GM12878 (cell line): ENCODE measurements at regions not wholly inside any gene's neighbourhood (a gene's known extent, or its start where the extent isn't known, plus 50 kb on each side); places are given as distances from the start of the nearest gene placed in this dataset.
A peak's percentile ranks its signal among the peaks of the same experiment; 100 is the strongest.
"Not testable (repeated sequence)": the region's sequence is repeated elsewhere in the genome, so short reads cannot be mapped to it uniquely, and the experiment has no call there.

ENCODE experiments used
- ATAC-seq: fragments of 200-7000 bp; cut with Tn5 transposase; 3 replicates; pipeline ENCODE4 v1.9.1; 2020; ENCODE audit warnings: mild to moderate bottlenecking, moderate library complexity
- BruUV-seq: library from RNA; stranded (reverse); fragments of 400-500 nt; replicated peaks from 2 replicates; lab custom pipeline; 2021; lab: Mats Ljungman, UMichigan
- CTCF ChIA-PET: fragments of 300-600 bp; sonication (Branson Sonifier 250); formaldehyde crosslinking; extraction: SDS; loops from one replicate; lab custom pipeline; 2021; ENCODE audit warnings: inconsistent platforms; lab: Yijun Ruan, JAX
- POLR2A ChIA-PET: fragments of 350-600 bp; formaldehyde crosslinking; extraction: SDS; loops from one replicate; lab custom pipeline; 2021; ENCODE audit warnings: inconsistent platforms; lab: Charles Lee
- RAD21 ChIA-PET: fragments of 300-600 bp; sonication (Branson Sonifier 250); formaldehyde crosslinking; loops from one replicate; lab custom pipeline; 2023; ENCODE audit warnings: antibody characterized with exemption; ENCODE audit not compliant: unreplicated experiment; lab: Charles Lee
- SMC1A ChIA-PET: fragments of 300-600 bp; sonication (Branson Sonifier 250); formaldehyde crosslinking; loops from one replicate; lab custom pipeline; 2023; ENCODE audit not compliant: unreplicated experiment, uncharacterized antibody; lab: Charles Lee
- DNase-seq: peaks from one replicate; pipeline ENCODE4 v3.0.0-alpha.2; 2011; ENCODE audit warnings: low read depth, low spot score
- FAIRE-seq: peaks from 3 replicates; lab custom pipeline; 2011; peaks lifted over from hg19 to GRCh38; lab: Jason Lieb, UNC
- H2AFZ ChIP-seq: 2 replicates; pipeline ENCODE4 v1.6.0; 2011; ENCODE audit warnings: low read depth, low read length, control low read depth; ENCODE audit not compliant: control insufficient read depth
- H3K27ac ChIP-seq: 2 replicates; pipeline ENCODE4 v1.5.1; 2011; ENCODE audit warnings: control low read depth; ENCODE audit not compliant: control insufficient read depth, insufficient read depth
- H3K27me3 ChIP-seq, 2 experiments: replicated peaks in 1 of 2; 2 replicates each; pipeline versions ENCODE4 v1.6.0 to v1.6.1; 2011; ENCODE audit warnings: low read length in 1 of 2; ENCODE audit not compliant: control insufficient read depth in 2 of 2, insufficient read depth in 2 of 2
- H3K36me3 ChIP-seq, 2 experiments: 2 replicates each; pipeline ENCODE4 v1.5.1; 2011; ENCODE audit warnings: low read length in 1 of 2; ENCODE audit not compliant: control insufficient read depth in 2 of 2, insufficient read depth in 2 of 2
- H3K4me1 ChIP-seq: 2 replicates; pipeline ENCODE4 v1.6.1; 2011; ENCODE audit warnings: mild to moderate bottlenecking, low read length, moderate library complexity, mixed read lengths; ENCODE audit not compliant: control insufficient read depth, insufficient read depth
- H3K4me2 ChIP-seq: 2 replicates; pipeline ENCODE4 v1.6.0; 2011; ENCODE audit warnings: control low read depth; ENCODE audit not compliant: control insufficient read depth, insufficient read depth
- H3K4me3 ChIP-seq: fragments of 200-600 bp; sonication (generic); 2 replicates; pipeline ENCODE4 v1.5.1; 2016
- H3K79me2 ChIP-seq: 2 replicates; pipeline ENCODE4 v1.6.0; 2011; ENCODE audit warnings: low read length; ENCODE audit not compliant: control insufficient read depth, insufficient read depth
- H3K9ac ChIP-seq: 2 replicates; pipeline ENCODE4 v1.8.0; 2011; ENCODE audit warnings: low read length, control low read depth, mixed read lengths; ENCODE audit not compliant: control insufficient read depth, insufficient read depth
- H3K9me3 ChIP-seq: replicated peaks from 3 replicates; pipeline ENCODE4 v1.5.1; 2011; ENCODE audit warnings: mild to moderate bottlenecking, low read length; ENCODE audit not compliant: control insufficient read depth, insufficient read depth
- H4K20me1 ChIP-seq: 2 replicates; pipeline ENCODE4 v1.6.0; 2011; ENCODE audit not compliant: control insufficient read depth, insufficient read depth
- WGBS: methylation state at CpG from one replicate; pipeline ENCODE4 v1.1.6; 2016; ENCODE audit warnings: low lambda C conversion rate; ENCODE audit not compliant: insufficient replicate concordance, insufficient coverage; ENCODE audit errors: missing lambda C conversion rate; 5-methylcytosine and 5-hydroxymethylcytosine counted together
- in situ Hi-C: fragments of 300-500 bp; cut with MboI; formaldehyde crosslinking; loops from 9 replicates; pipeline ENCODE4 v1.14.3; 2018; ENCODE audit warnings: mixed read lengths
- intact Hi-C: fragments of 100-400 bp; cut with micrococcal nuclease; formaldehyde crosslinking; loops from one replicate; pipeline ENCODE4 v1.14.2; 2022; ENCODE audit not compliant: unreplicated experiment

DNA sequence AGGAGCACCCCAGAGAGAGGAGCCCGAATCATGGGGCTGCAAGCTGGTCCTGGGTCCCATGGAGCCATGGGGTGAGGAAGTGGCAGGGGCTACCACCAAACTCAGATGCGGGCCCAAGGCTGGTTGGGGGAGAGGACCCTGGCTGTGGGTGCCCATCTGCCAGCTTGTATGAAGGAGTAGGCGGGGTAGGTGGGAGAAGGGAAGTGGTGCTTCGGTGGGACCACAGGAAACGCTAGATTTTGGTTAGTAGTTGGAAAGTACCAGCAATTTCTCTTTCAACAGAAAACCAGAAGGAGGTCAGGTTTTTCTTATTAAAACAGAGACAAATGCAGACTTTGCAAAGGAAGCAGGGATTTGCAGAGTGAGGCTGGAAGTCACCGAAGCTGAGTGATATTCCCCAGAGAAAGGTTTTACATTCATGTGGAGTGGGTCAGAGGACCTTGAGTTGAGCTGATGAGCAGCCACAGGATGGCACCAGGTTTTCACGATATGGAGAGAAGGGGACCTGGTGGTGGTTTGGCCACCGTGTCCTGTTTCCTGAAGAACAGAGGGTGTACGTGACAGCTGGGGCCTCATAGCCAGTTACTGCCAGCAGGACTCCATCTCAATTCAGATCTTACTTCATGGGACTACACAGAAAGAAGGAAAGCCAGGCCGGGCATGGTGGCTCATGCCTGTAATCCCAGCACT, 216.2 kb downstream of the NPIPA7 start:
- H3K27me3 ChIP-seq, H2AFZ ChIP-seq, H3K9ac ChIP-seq, H3K4me3 ChIP-seq, H3K9me3 ChIP-seq, H3K79me2 ChIP-seq, FAIRE-seq, H3K36me3 ChIP-seq, DNase-seq, H3K4me1 ChIP-seq, POLR2A ChIA-PET, H4K20me1 ChIP-seq, BruUV-seq: not testable (repeated sequence)
- intact Hi-C loops, result loop anchor here (10.0 kb wide), 1 partner anchor 270 kb away; no protein-coding TSS in a partner anchor
- Histone ChIP-seq H3K4me2 (0 out of 2 replicates have a peak overlapping the region, but pooled peaks have one; percentile 42), H3K27ac (peak overlapping the region; percentile 48)
- peak; percentile 75 for ATAC-seq
- 0% methylated on average over 2 of the region's 10 CpGs for WGBS
- ChIA-PET CTCF (interaction anchor here (0.6 to 1.0 kb wide), 6 partner anchors 266 to 1338 kb away, joined by 3 to 7 read pairs (median 3); no protein-coding TSS in a partner anchor), SMC1A (interaction anchor here (0.6 to 0.7 kb wide), 2 partner anchors 619 to 985 kb away, joined by 3 to 5 read pairs; no protein-coding TSS in a partner anchor), RAD21 (interaction anchor here (0.5 to 1.1 kb wide), 2 partner anchors 733 to 984 kb away, joined by 3 to 4 read pairs; no protein-coding TSS in a partner anchor)
- in situ Hi-C loops, result loop anchor here (25.0 kb wide), 1 partner anchor 217 kb away; no protein-coding TSS in a partner anchor

DNA sequence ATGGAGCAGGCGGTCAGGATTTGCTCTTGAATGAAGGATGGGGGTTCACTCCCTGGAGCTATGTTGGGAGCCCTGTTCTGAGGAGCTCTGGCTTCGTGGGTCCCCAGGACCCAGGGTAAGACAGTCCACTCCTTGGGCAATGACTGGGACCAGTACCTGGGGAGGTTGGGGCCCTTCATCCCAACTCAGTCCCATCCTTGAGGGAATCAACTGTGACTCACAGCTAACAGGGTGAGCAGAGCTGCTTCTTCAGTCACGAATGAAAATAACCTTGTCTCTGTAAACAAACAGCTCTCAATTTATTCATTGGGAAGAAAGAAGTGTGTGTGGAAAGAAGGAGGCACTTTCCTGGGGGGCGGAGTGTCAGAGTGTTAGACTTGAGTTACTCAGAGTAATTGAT, 222.3 kb downstream of the NPIPA7 start:
- H3K4me3 ChIP-seq, ATAC-seq, DNase-seq, H3K79me2 ChIP-seq, H3K9ac ChIP-seq, H2AFZ ChIP-seq, H4K20me1 ChIP-seq, H3K9me3 ChIP-seq, H3K27me3 ChIP-seq, intact Hi-C loops, SMC1A ChIA-PET, in situ Hi-C loops, POLR2A ChIA-PET, H3K4me2 ChIP-seq, H3K27ac ChIP-seq, CTCF ChIA-PET, H3K4me1 ChIP-seq, H3K36me3 ChIP-seq, BruUV-seq, RAD21 ChIA-PET: not testable (repeated sequence)
- 35% methylated on average over 4 of the region's 4 CpGs for whole genome bisulfite sequencing
- peak; percentile 7 for FAIRE-seq

GRCh38 chr16:16607401-16608082, 228.6 kb downstream of the NPIPA7 start:
- H3K4me1 ChIP-seq, CTCF ChIA-PET, POLR2A ChIA-PET, H3K27me3 ChIP-seq, H3K4me2 ChIP-seq, H2AFZ ChIP-seq, in situ Hi-C loops, H3K9ac ChIP-seq, H3K4me3 ChIP-seq, FAIRE-seq, H3K36me3 ChIP-seq, H4K20me1 ChIP-seq, DNase-seq, H3K79me2 ChIP-seq, H3K27ac ChIP-seq, ATAC-seq, intact Hi-C loops, BruUV-seq, SMC1A ChIA-PET, H3K9me3 ChIP-seq, RAD21 ChIA-PET: not testable (repeated sequence)
- 8% methylated on average over 3 of the region's 8 CpGs for WGBS
